ENCODE measurements at regions not wholly inside any gene's neighbourhood (a gene's known extent, or its start where the extent isn't known, plus 50 kb on each side); places are given as distances from the start of the nearest gene placed in this dataset.
"Not testable (repeated sequence)": the region's sequence is repeated elsewhere in the genome, so short reads cannot be mapped to it uniquely, and the experiment has no call there.

DNA sequence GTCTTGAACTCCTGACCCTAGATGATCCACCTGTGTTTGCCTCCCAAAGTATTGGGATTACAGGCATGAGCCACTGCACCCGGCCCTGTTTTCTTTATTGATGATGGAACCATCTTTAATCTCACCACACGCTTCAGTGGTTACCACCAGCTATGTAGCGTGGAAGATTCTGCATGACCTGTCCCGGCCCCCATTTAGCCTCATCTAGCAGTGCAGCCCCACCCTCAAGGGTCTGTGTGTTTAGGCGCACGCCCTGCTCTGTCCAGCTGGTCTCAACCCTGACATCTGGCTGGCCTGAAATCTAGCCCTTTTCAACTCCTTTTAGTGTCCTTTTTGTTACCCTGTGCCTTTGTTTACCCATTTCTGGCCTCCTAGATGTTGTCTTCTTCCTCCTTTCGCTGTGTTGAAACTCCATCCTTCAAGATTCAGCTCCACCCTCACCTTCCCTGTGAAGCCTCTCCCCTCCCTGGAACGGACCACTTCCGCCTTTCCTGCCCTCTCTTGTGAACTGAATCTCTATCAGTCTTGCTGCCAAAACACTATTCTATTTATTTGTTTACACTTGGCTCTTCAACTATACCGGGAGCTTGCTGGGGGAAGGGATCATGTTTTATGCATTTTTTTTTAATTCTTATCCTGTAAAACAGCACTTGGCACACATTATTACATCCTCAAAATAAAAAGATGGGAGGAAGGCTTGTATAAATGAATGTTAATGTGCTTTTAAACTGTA is 101.0 kb upstream of the MTHFD1L start:
- DNase-seq (ENCODE audit: low read depth in 2 of 3, low spot score in 2 of 3): no peak

DNA sequence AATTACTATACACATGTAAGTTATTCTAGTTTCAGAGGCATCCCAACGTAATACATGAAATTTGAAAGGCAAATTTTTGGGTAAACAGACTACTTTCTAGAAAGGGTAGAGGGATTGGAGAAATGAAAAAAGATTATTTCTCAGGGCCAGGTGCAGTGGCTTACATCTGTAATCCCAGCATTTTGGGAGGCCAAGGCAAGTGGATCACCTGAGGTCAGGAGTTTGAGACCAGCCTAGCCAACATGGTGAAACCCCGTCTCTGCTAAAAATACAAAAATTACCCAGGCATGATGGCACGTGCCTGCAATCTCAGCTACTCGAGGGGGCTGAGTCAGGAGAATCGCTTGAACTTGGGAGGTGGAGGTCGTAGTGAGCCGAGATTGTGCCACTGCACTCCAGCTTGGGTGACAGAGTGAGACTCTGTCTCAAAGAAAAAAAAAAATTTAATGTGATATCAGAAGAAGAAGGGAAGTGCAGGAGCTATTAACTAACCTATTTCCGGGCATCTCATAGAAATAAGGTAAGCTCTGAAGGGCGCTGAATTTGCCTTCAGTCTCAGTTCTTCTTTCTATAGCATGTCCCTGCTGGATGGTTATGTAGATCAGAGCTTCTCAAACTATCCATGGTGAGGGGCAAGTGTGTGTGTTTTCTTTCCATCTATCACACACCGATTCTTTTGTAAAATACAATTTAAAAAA is 100.3 kb upstream of the MTHFD1L start:
- no peak for DNase-seq (ENCODE audit: low read depth in 2 of 3, low spot score in 2 of 3)

DNA sequence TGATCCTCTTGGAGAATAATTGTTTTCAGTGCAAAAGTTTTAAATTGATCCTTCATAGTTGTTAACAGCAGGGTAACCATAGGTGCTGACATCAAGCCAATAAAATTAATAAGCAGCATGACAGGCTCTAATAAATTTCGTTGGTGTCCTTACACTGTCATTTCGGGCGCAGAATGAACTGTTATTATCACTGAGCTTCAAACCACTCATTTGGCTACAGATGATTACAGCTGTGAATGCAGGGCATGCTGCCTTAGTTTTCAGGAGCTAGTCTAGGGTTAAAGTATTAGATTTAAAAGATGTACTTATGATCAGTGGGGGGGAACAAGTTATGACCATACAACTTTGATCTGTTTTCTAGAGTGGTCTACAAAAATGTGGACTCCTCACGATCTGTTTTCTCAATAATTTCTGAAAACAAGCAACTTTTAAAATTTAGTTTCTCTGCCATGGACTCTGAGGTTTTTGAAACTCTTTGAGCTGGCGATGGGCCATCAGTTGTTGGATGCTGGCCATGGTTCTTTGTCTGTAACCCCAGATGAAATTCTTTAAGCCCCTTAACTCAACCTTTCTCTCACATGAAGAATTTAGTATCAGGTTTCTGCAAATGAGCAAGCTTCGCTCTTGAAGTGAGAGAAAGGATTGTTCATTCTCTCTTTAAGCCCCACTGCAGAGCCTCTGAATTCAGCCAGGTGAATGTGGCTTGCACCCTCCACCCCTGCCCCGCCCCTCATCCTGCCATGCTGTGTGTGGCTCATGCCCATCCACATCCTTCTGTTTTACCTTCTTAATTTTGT is 99.1 kb upstream of the MTHFD1L start:
- DNase-seq (ENCODE audit: low read depth in 2 of 3, low spot score in 2 of 3): no peak

DNA sequence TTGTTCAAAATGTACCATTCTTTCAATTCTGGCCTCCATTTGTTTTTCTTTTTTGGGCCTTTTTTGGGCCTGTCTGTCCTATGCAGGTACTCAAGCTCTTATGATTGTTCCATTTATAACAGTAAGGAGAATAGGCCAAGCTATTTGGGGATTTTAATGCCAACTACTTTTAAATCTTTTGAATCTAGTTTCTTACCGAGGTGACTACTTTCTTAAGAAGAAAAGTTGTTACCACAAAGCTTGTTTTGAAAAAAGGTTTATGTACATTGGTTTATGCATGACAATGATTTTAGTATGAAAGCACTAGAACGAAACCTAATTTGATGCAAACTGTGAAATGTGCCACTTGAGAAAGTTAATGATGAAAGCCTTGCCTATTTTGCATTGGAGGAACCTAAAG is 98.3 kb upstream of the MTHFD1L start:
- no peak for DNase-seq (ENCODE audit: low read depth in 2 of 3, low spot score in 2 of 3)

DNA sequence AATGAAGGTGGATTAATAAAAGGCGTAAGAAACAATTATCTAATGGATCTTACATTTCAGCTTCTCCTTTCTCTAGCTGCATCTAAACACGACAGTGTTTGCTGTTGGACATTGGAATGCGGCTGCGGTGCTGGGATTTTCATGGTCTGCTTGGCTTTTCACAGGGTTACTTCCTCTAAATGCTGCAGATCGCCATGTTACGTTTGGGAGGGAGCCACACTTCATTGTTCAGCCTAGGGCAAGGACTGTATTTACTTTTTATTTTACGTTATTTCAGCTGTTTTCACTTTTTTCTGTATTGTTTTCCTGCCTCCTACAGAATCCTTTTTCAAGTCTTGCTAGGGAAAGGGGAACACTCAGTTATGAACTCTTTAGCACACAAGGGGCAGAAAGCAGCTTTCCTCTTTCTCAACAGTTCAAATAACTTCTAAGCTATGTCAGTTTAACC is 97.9 kb upstream of the MTHFD1L start:
- DNase-seq (ENCODE audit: low read depth in 2 of 3, low spot score in 2 of 3): no peak

DNA sequence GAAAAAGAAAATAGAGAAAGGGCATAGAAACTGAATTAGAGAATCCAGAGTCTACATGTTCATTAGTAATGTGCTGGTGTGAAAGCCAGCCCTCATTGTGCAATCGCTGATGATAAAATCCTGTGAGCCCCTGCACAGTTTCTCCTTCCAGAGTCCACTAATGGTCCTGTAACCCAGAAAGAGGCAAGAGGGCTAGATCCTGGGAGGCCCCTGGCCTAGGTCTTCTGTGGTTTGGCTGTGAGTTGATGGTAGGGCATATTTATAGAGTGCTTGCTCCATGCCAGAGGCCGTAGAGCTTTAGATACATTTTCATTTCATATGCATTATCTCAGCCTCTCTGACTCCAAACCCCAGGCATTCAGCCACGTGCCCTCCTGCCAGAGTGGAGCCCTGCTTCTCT is 94.9 kb upstream of the MTHFD1L start:
- DNase-seq (ENCODE audit: low read depth in 2 of 3, low spot score in 2 of 3): no peak

DNA sequence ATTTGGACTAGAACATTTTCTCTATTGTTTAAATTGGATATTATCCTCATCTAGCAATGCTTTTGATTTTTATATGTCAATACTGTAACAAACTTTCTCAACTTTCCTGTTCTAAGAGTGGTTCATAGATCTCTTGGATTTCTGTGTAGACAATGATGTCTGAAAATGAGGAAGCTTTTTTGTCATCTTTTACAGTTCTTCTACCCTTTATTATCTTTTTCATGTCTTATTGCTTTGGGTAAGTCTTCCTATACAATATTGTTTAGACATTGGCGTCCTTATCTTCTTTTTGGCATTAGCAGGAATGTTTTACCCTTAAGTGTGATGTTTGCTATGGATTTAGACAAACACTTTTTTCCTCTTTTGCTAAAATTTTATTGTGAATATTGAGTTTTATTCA is 91.5 kb upstream of the MTHFD1L start:
- DNase-seq (ENCODE audit: low read depth in 2 of 3, low spot score in 2 of 3): no peak

DNA sequence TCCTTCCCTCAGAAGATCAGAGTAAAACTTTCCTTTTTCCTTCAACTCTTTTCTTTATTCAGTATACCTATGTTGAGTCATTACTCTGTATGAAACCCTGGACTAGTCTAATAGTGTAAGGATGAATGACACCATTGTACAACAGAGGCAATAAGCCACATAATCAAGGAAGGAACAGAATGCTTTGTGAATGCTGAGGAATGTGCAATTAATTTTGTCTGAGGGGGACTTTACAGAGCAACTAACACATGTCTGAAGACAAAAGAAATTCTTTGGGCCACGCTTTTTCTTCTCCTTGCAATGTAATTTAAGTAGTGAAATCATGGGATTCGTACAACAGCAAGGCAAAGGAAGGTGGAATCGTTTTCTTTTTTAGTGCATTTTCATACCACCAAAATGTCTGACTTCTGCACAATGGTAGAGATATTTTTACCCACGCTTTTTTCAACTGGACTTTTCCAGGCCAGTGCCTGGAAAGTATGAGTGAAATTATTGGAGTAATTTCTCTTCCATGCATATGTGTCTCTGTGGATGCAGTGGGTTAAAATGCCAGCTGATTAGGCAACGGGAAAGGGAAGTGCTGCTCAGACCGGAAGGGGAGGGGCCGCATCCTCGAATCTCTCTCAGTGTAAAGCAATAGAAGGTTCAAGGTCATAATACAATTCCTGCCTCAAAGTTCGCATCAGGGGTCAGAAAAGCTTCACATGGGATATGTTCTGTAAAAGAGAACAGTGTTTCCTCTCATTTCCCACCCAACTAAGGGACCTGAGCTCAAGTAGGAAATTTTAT is 89.9 kb upstream of the MTHFD1L start:
- DNase-seq (ENCODE audit: low read depth in 2 of 3, low spot score in 2 of 3): no peak

DNA sequence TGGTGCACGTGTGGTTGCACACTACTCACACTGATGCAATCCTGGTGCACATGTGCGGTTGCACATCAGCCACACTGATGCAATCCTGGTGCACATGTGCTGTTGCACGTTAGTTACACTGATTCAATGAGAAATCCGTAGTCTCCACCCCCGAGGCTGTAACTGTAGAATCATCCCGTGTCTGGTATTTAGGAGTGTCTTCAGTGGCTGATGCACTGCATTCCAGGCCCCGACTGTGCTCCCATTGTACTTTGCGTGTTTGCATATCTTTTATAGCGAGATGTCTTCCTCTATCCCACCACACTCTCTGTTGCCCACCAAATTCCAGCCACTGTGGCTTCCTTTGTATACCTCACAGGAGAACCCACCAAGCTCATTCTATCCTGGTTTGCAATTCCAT is 87.8 kb upstream of the MTHFD1L start:
- DNase-seq (ENCODE audit: low read depth in 2 of 3, low spot score in 2 of 3): no peak

DNA sequence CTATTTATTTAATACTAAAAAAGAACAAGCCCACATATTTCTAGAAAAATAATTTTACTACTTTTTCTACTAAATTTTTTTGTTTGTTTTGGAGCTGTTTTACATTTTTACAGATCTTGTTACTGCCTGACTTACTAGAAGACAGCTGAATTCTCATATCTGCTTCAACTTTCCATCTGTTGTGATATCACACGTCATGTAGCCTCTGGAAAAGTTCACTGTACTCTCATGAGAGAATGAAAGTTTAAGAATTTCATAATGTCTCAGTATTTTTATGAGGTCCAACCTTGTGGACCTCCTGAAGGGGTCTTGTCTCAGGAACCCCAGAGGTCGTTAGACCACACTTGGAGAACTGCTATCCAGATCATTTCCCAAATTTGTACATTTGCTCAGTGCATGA is 81.7 kb upstream of the MTHFD1L start:
- DNase-seq (ENCODE audit: low read depth in 2 of 3, low spot score in 2 of 3): no peak

DNA sequence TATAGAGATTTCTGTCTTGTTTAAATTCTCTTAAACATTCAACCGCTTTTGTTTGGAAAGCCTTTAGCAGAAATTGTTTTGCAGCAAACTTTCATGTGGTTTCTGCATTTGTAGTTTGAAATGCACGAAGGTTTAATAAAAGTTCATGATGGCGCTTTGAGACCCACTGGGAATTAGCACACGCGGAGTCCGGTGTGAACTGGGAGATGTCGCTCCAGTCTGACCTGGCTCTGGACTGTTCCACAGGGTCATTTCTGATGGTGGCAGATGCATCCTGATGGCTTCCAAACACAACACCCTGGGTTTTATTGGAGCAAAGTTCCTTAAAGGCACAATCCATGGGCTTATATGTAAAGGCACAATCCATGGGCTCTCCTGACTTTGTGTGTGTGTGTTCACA is 78.1 kb upstream of the MTHFD1L start:
- DNase-seq (ENCODE audit: low read depth in 2 of 3, low spot score in 2 of 3): no peak

DNA sequence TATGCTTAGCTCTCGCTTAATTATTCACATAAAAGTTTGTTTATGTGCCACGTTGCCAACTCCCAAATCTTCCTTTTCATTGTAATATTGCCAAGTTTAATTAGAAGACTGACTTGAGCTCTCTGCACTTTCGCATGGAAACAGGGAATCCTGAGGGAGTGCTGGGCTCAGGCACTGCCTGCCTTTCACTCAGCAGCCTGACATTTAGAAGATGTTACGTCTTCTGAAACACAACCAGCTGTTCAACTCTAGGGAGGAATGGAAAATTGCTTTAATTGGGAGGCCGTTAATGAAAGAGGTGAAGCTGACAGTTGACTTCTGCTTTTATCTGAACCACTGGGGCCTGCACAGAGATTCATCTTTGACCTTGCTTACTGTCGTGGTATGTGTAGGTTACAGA is 77.4 kb upstream of the MTHFD1L start:
- DNase-seq (ENCODE audit: low read depth in 2 of 3, low spot score in 2 of 3): no peak

DNA sequence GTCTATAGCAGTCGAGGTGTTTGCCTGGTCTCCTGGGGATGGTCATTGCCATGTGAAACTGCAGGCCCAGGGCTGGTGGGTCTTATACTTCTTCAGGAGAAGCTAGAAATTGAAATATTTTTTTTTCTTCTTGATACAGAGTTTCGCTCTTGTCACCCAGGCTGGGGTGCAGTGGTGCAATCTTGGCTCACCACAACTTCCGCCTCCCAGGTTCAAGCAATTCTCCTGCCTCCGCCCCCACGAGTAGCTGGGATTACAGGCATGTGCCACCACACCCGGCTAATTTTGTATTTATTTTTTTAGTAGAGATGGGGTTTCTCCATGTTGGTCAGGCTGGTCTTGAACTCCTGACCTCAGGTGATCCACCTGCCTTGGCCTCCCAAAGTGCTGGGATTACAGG is 75.6 kb upstream of the MTHFD1L start:
- DNase-seq (ENCODE audit: low read depth in 2 of 3, low spot score in 2 of 3): not testable (repeated sequence)

DNA sequence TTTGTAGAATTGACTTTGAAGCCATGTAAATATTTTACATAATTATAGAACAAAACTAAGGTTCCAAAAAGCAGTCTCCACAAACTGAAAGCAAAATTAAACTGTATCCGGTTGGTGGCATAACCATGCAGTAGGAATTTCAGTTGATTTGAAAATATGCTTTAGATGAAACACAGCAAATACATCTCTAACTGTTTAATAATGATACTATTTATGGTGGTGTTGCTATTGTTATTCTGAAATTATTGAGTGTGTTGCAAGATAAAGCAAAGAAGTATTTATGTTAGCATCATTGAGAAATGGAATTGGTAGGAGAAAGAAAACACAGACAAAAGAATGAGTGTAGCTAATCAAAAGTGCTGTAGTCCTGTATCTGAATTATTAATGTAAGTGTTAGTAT is 73.8 kb upstream of the MTHFD1L start:
- no peak for DNase-seq (ENCODE audit: low read depth in 2 of 3, low spot score in 2 of 3)

DNA sequence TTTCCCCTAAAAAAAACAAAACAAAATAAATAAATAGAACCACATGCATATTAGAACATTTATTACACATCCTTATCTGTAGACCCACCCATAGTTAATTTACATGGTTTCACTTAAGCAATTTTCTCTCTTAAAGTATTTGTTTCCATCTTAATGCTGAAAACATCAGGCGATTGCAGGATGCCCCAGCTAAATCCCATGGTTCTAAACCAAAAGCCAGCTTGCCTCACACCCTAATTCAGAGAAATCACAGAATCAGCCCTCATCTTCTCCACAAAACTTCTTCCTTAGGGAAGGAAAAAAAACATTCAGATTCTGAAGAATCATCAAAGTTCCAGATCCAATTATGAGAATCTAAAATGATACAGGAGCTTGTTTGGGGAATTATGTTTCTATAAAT is 67.6 kb upstream of the MTHFD1L start:
- no peak for DNase-seq (ENCODE audit: low read depth in 2 of 3, low spot score in 2 of 3)

DNA sequence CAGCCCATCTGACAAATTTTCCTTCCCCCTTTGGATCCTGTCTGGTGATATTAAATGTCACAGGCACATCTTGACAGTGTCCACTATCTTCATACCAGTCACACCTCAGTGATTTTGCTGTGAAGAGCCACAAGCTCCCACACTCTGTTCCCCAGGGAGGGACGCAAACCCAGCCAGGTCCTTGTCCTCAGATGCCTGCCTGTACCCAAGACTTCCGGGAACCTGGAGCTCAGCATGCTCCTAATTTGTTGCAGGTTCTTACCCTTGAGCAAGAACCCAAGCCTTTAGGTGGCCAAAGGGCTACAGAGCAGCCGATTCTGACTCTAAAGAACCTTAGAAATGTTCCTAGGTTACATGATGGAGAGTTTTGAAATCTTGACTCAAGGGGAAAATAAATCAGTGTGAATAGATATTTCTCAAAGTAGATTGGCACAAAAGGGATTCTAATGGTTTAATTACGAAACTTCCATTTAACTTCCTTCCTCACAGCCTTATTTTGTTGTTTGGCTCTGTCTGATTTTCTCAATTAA is 66.2 kb upstream of the MTHFD1L start:
- DNase-seq (ENCODE audit: low read depth in 2 of 3, low spot score in 2 of 3): no peak

DNA sequence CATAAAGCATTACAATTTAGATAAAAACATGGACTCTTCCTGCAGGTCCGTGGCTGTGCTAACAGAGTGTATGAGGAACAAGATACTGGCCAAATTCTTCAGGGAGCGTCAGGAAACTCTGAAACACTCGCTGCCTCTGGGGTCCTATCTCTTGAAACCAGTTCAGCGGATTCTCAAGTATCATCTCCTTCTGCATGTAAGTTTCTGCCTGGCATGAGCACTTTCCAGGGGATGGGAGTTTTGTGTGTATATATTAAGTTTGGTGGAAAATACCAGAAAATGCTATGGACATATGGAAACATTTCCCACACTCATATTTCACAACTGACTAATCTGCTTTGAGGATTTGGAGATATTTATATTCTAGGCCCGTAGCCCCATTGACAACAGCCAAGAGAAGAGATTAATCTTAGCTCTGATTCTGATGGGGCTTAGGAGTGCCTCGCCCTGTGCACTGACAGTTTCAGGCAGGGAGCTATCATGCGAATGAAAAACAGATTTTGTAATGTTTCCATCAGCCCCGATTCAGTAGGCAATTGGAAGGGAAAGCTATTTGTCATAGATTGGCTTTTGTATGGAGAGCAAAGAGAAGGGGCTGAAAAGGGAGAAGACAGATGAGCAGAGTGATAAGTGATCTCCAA is 64.7 kb upstream of the MTHFD1L start:
- DNase-seq (ENCODE audit: low read depth in 2 of 3, low spot score in 2 of 3): no peak

DNA sequence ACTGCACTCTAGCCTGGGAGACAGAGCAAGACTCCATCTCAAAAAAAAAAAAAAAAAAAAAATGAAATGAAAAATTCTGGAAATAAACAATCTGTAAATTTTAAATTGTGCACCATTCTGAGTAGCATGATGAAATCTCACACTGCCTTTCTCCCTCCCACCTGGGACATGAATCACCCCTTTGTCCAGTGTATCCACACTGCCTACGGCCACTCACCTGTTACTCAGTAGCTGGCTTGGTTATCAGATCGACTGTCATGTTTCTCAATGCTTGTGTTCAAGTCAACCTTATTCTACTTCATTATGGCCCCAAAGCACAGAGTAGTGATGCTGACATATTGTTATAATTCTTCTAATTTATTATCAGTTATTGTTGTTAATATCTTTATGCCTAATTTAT is 58.7 kb upstream of the MTHFD1L start:
- no peak for DNase-seq (ENCODE audit: low read depth in 2 of 3, low spot score in 2 of 3)

DNA sequence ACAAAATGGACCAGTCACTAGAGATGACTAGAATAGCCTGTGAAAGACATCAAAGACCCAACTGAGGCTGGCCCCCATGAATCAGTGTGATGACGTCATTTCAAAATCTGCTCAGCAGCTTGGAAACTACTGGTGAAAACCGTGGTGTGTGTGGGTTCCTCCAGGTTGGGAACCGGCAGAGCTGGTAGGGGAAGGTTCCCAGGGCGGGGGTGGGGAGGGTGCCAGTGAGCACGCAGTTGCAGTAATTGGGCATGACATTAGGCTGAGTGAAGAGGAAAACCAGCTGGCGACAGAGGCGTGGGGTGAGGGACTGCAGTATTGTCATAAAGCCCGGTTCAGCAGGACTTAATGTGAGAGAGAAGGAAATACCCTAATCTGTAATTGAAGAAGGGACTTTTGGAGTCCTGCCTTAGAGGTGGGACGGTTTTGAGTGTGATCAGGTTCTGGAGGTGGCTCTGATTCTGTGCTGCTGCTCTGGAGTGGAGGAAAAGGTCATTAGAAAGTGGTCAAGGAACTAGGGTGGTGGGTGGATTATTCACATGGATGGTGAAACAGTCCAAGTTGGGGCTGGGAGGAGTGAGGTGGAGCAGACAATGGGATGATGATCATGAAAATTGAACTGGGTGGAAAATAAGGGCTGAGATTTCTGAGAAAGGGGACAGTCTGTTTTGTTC is 52.0 kb upstream of the MTHFD1L start:
- no peak for DNase-seq (ENCODE audit: low read depth in 2 of 3, low spot score in 2 of 3)

DNA sequence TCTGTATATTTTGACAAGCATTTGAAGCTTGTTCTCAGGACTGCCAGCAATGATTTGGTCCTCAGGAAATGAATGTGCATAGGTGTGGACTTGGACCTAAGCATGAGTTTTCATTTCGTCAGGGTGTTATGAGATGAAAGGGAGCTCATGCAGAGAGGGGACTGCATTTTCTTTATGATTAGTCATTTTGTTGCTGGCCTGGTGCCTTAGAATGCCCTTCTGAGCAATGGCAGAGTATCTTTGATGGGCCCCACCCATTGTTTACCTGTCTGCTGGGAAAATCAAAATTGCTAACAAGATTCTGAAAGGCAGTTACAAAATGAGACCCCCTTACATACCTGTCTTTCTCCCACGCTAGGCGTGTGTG is 51.5 kb upstream of the MTHFD1L start:
- no peak for DNase-seq (ENCODE audit: low read depth in 2 of 3, low spot score in 2 of 3)
